ENCODE measurements at regions not wholly inside any gene's neighbourhood (a gene's known extent, or its start where the extent isn't known, plus 50 kb on each side); places are given as distances from the start of the nearest gene placed in this dataset.
"Not testable (repeated sequence)": the region's sequence is repeated elsewhere in the genome, so short reads cannot be mapped to it uniquely, and the experiment has no call there.

GRCh38 chr18:28281400-28281799 is 104.5 kb upstream of the CDH2 start:
- DNase-seq = no peak

GRCh38 chr18:28269750-28270149 is 92.8 kb upstream of the CDH2 start:
- DNase-seq = no peak

- DNase-seq = no peak
Observed at GRCh38 chr18:28267878-28268625, 91.1 kb upstream of the CDH2 start.

- no peak for DNase-seq
Observed at GRCh38 chr18:28267276-28267675, 90.3 kb upstream of the CDH2 start.

GRCh38 chr18:28256166-28256565 is 79.2 kb upstream of the CDH2 start:
- DNase-seq = no peak

GRCh38 chr18:28248653-28249052 is 71.7 kb upstream of the CDH2 start:
- DNase-seq = no peak

GRCh38 chr18:28240626-28241025 is 63.7 kb upstream of the CDH2 start:
- not testable (repeated sequence) for DNase-seq

GRCh38 chr18:28236487-28236886 is 59.6 kb upstream of the CDH2 start:
- DNase-seq = no peak

Measured in DMS153 (cell line).